ENCODE measurements at regions not wholly inside any gene's neighbourhood (a gene's known extent, or its start where the extent isn't known, plus 50 kb on each side); places are given as distances from the start of the nearest gene placed in this dataset.

GRCh38 chr18:57916684-57917083 lies 113.6 kb upstream of the ATP8B1 start:
- TF ChIP-seq RCOR1 (IDR thresholded peaks at IDR 0.05; ENCODE audit: low read depth, low read length) = no peak
- no peak for TF ChIP-seq CTCF (IDR thresholded peaks at IDR 0.05)
- TF ChIP-seq USF2 (IDR thresholded peaks at IDR 0.05) = no peak

Data from A549 (cell line).